ENCODE measurements at regions not wholly inside any gene's neighbourhood (a gene's known extent, or its start where the extent isn't known, plus 50 kb on each side); places are given as distances from the start of the nearest gene placed in this dataset.

GRCh38 chr15:29589975-29590374, 232.3 kb downstream of the TJP1 start (continued):
- TF ChIP-seq CHD7 (IDR thresholded peaks at IDR 0.05; ENCODE audit: insufficient replicate concordance, low read length) (no peak), TBP (IDR thresholded peaks at IDR 0.05; ENCODE audit: low read depth, low read length) (no peak), ASH2L (IDR thresholded peaks at IDR 0.05; ENCODE audit: low read length) (no peak), BCL11A (IDR thresholded peaks at IDR 0.05; ENCODE audit: low read depth in 2 of 2, low read length in 2 of 2) (no peak), RXRA (IDR thresholded peaks at IDR 0.05; ENCODE audit: insufficient read depth, low read depth, low read length) (no peak), FOSL1 (IDR thresholded peaks at IDR 0.05; ENCODE audit: insufficient read depth, low read depth, low read length) (no peak), YY1 (IDR thresholded peaks at IDR 0.05; ENCODE audit: low read depth, low read length) (no peak)

All from H1 (cell line).